ENCODE measurements at regions not wholly inside any gene's neighbourhood (a gene's known extent, or its start where the extent isn't known, plus 50 kb on each side); places are given as distances from the start of the nearest gene placed in this dataset.

GRCh38 chr4:20318001-20318908 lies 66.5 kb downstream of the SLIT2 start:
- Histone ChIP-seq H3K36me3 (no peaks in the 10 kb centered on the region), H3K4me1 (peaks cover 7% of the 10 kb centered on the region), H3K4me3 (no peak overlapping the region), H3K27ac (no peak overlapping the region), H3K9me3 (no peaks in the 10 kb centered on the region), H3K27me3 (no peaks in the 10 kb centered on the region)
- TF ChIP-seq, protein P1, sequence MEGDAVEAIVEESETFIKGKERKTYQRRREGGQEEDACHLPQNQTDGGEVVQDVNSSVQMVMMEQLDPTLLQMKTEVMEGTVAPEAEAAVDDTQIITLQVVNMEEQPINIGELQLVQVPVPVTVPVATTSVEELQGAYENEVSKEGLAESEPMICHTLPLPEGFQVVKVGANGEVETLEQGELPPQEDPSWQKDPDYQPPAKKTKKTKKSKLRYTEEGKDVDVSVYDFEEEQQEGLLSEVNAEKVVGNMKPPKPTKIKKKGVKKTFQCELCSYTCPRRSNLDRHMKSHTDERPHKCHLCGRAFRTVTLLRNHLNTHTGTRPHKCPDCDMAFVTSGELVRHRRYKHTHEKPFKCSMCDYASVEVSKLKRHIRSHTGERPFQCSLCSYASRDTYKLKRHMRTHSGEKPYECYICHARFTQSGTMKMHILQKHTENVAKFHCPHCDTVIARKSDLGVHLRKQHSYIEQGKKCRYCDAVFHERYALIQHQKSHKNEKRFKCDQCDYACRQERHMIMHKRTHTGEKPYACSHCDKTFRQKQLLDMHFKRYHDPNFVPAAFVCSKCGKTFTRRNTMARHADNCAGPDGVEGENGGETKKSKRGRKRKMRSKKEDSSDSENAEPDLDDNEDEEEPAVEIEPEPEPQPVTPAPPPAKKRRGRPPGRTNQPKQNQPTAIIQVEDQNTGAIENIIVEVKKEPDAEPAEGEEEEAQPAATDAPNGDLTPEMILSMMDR (IDR thresholded peaks at IDR 0.05) = no peak
- intact Hi-C loops (cut with DNase I) = no loop called here
- DNase-seq (no peak), ATAC-seq (no peak)

DNA sequence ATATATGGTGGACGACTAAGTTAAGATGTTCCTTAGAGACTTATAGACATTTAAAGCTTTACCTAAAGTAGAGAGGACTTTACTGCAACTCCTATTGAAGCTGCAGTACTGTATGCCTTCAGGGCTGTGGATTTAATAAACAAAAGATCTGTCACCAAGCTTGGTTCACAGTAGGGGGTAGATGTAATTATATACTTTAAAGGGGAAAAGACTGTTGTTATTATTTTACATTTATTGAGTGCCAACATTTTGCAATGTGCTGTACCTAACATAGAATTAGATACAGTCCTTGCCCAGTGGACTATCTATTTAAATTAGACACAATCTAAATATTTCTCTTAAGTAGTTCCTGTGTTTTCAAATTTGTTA lies 67.2 kb downstream of the SLIT2 start:
- H3K27ac ChIP-seq = no peak overlapping the region
- H3K4me3 ChIP-seq = no peak overlapping the region
- H3K36me3 ChIP-seq = no peaks in the 10 kb centered on the region
- H3K4me1 ChIP-seq = peaks cover 7% of the 10 kb centered on the region
- no peaks in the 10 kb centered on the region for H3K9me3 ChIP-seq
- TF ChIP-seq, protein P1 (IDR thresholded peaks at IDR 0.05) = no peak
- DNase-seq (no peak), ATAC-seq (no peak)
- H3K27me3 ChIP-seq = no peaks in the 10 kb centered on the region
- intact Hi-C loops (cut with DNase I) = no loop called here

- Histone ChIP-seq H3K9me3 (no peaks in the 10 kb centered on the region), H3K27me3 (no peaks in the 10 kb centered on the region), H3K4me1 (peaks cover 7% of the 10 kb centered on the region), H3K36me3 (no peaks in the 10 kb centered on the region), H3K27ac (no peak overlapping the region), H3K4me3 (no peak overlapping the region)
- ATAC-seq (no peak), DNase-seq (no peak)
- TF ChIP-seq, protein P1 (IDR thresholded peaks at IDR 0.05) = no peak
- intact Hi-C loops (cut with DNase I) = no loop called here
These were observed 68.3 kb downstream of the SLIT2 start for GRCh38 chr4:20319825-20320612.

GRCh38 chr4:20323991-20324390 lies 72.3 kb downstream of the SLIT2 start:
- H3K9me3 ChIP-seq = no peaks in the 10 kb centered on the region
- ATAC-seq = no peak
- TF ChIP-seq, protein P1 (IDR thresholded peaks at IDR 0.05) = no peak
- H3K27me3 ChIP-seq = no peaks in the 10 kb centered on the region
- no peak overlapping the region for H3K27ac ChIP-seq
- intact Hi-C loops (cut with DNase I) = no loop called here
- no peak overlapping the region for H3K4me3 ChIP-seq
- no peaks in the 10 kb centered on the region for H3K36me3 ChIP-seq
- peaks cover 3% of the 10 kb centered on the region for H3K4me1 ChIP-seq
- DNase-seq = no peak

DNA sequence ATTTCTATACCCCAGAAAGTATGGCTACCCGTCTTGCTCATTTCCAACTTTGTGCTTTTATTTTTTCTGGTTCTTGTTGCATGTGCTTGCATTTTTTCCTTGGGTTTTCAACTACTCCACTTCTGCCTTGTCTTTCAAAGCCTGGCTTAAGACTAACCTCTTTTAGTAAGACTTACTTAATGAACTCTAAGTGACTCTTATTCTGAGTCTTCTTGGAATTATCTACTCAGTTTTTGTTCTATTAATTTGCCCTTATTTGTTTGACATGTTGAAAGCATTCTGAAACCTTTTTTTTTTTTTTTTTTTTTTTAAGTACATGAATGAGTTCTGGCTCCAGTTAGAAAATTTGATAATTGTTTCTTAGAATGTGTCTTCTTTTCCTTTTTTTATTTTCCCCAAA lies 74.8 kb downstream of the SLIT2 start:
- TF ChIP-seq, protein P1 (IDR thresholded peaks at IDR 0.05) = no peak

More for the DNA sequence above, 74.8 kb downstream of the SLIT2 start:
- Histone ChIP-seq H3K36me3 (no peaks in the 10 kb centered on the region), H3K27ac (no peak overlapping the region), H3K4me1 (peaks cover 3% of the 10 kb centered on the region), H3K4me3 (no peak overlapping the region), H3K27me3 (no peaks in the 10 kb centered on the region), H3K9me3 (no peaks in the 10 kb centered on the region)
- intact Hi-C loops (cut with DNase I) = no loop called here
- DNase-seq (no peak), ATAC-seq (no peak)
